Panc1 (cell line): ENCODE measurements at regions not wholly inside any gene's neighbourhood (a gene's known extent, or its start where the extent isn't known, plus 50 kb on each side); places are given as distances from the start of the nearest gene placed in this dataset.

ENCODE experiments used
- ATAC-seq: fragments of 200-7000 bp; cut with Tn5 transposase; 2 replicates; pipeline ENCODE4 v1.9.1; 2020; ENCODE audit warnings: mild to moderate bottlenecking, moderate library complexity
- BruUV-seq: library from RNA; stranded (reverse); fragments of 400-500 nt; replicated peaks from 2 replicates; lab custom pipeline; 2021; lab: Mats Ljungman, UMichigan
- CTCF ChIA-PET: fragments of 300-600 bp; sonication (Branson Sonifier 250); formaldehyde crosslinking; loops from one replicate; lab custom pipeline; 2022; ENCODE audit warnings: antibody characterized with exemption; lab: Charles Lee
- POLR2A ChIA-PET: fragments of 300-600 bp; sonication (Branson Sonifier 250); formaldehyde crosslinking; loops from one replicate; lab custom pipeline; 2022; ENCODE audit warnings: antibody characterized with exemption; lab: Charles Lee
- DNase-seq: peaks from one replicate; pipeline ENCODE4 v3.0.0-alpha.2; 2010; ENCODE audit warnings: low read depth, low spot score
- H3K27ac ChIP-seq: 2 replicates; pipeline ENCODE4 v1.5.1; 2011; ENCODE audit warnings: mild to moderate bottlenecking, low read length, inconsistent platforms
- H3K27me3 ChIP-seq: fragments of 200-500 bp; sonication (Bioruptor generic); 2 replicates; pipeline ENCODE4 v1.6.0; 2014; ENCODE audit warnings: low read length, inconsistent platforms; ENCODE audit not compliant: control insufficient read depth, insufficient read depth
- H3K36me3 ChIP-seq: fragments of 200-500 bp; sonication (Bioruptor generic); 2 replicates; pipeline ENCODE4 v1.5.1; 2014; ENCODE audit warnings: inconsistent platforms, mild to moderate bottlenecking, low read length, moderate library complexity; ENCODE audit not compliant: control insufficient read depth, insufficient read depth
- H3K4me1 ChIP-seq: 2 replicates; pipeline ENCODE4 v1.5.1; 2011; ENCODE audit warnings: inconsistent platforms, mild to moderate bottlenecking, low read length, moderate library complexity; ENCODE audit not compliant: control insufficient read depth, insufficient read depth
- H3K4me3 ChIP-seq, 2 experiments: 2 replicates each; pipeline ENCODE4 v1.5.1; 2011 to 2012; ENCODE audit warnings: low read depth in 2 of 2, low read length in 2 of 2, mild to moderate bottlenecking in 2 of 2, inconsistent platforms in 1 of 2, moderate library complexity in 1 of 2
- H3K9me3 ChIP-seq: fragments of 200-500 bp; sonication (Bioruptor generic); 2 replicates; pipeline ENCODE4 v1.5.1; 2014; ENCODE audit warnings: low read depth, mild to moderate bottlenecking, inconsistent platforms, low read length, moderate library complexity; ENCODE audit not compliant: control insufficient read depth, insufficient read depth
- POLR2AphosphoS5 ChIP-seq: IDR thresholded peaks from 2 replicates; pipeline ENCODE4 v1.6.1; 2012; ENCODE audit warnings: mild to moderate bottlenecking, low read depth, low read length, moderate library complexity
- SIN3A ChIP-seq: IDR thresholded peaks from 2 replicates; pipeline ENCODE4 v1.6.1; 2012; ENCODE audit warnings: low read depth, mild to moderate bottlenecking, low read length, moderate library complexity, borderline replicate concordance; ENCODE audit not compliant: insufficient read depth
- TCF7L2 ChIP-seq: IDR thresholded peaks from 2 replicates; pipeline ENCODE4 v1.6.1; 2011; ENCODE audit warnings: mild to moderate bottlenecking, low read depth, low read length, inconsistent platforms
- in situ Hi-C: cut with HindIII; loops from 2 replicates; pipeline ENCODE4 v1.10.0; 2016; ENCODE audit warnings: low sequenced_read_pairs, low pct_unique_long_range_greater_than_20kb
- intact Hi-C: fragments of 100-400 bp; cut with micrococcal nuclease; formaldehyde crosslinking; loops from one replicate; pipeline ENCODE4 v1.10.0; 2022; ENCODE audit not compliant: unreplicated experiment
- TF ChIP-seq, protein P1 (sequence below): fragments of 450-650 bp; IDR thresholded peaks from 2 replicates; pipeline ENCODE4 v1.5.1; 2017; ENCODE audit warnings: mild to moderate bottlenecking
- TF ChIP-seq, protein P2 (sequence below), 2 experiments: IDR thresholded peaks; 2 replicates each; pipeline ENCODE4 v1.6.1; 2011 to 2012; ENCODE audit warnings: low read depth in 2 of 2, control low read depth in 1 of 2, low read length in 1 of 2, mild to moderate bottlenecking in 1 of 2, moderate library complexity in 1 of 2; ENCODE audit not compliant: insufficient read depth in 1 of 2

DNA sequence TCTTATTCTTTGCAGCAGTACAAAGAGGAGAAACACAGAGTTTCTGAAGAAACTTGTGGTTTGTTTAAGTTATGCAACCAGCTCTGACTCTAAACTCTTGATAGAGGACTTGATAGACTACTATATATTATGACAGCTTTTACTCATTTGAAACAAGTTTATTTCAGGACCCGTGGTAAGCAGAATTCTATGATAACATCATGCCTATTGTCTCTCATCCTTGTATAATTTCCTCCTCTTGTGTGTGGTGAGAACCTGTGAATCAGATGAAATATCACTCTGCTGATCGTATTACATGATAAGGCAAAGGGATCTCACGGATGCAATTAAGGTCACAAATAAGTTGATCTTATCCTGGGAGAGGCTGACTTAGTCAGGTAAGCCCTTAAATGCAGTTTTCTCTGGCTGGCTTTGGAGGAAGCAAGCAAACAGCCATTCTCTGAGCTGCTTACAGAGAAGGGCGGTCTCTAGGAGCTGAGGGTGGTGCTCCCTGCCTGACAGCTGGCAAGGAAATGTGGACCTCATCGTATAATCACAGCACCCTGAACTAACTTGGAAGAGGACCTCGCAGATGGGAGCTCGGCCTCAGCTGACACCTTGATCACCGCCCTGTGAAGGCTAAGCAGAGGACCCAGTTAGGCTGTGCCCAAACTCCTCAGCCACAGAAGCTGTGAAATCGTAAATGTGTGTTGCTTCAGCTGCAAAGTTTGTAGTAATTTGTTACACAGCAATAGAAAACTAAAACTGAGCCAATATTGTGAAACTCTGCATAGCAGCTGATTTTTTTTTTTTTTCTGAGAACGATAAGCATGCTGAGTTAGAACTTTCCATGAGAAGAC lies 151.1 kb upstream of the DPT start:
- TF ChIP-seq, protein P1, sequence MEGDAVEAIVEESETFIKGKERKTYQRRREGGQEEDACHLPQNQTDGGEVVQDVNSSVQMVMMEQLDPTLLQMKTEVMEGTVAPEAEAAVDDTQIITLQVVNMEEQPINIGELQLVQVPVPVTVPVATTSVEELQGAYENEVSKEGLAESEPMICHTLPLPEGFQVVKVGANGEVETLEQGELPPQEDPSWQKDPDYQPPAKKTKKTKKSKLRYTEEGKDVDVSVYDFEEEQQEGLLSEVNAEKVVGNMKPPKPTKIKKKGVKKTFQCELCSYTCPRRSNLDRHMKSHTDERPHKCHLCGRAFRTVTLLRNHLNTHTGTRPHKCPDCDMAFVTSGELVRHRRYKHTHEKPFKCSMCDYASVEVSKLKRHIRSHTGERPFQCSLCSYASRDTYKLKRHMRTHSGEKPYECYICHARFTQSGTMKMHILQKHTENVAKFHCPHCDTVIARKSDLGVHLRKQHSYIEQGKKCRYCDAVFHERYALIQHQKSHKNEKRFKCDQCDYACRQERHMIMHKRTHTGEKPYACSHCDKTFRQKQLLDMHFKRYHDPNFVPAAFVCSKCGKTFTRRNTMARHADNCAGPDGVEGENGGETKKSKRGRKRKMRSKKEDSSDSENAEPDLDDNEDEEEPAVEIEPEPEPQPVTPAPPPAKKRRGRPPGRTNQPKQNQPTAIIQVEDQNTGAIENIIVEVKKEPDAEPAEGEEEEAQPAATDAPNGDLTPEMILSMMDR, result no peak
- no peak for TF ChIP-seq POLR2AphosphoS5
- TF ChIP-seq, protein P2, sequence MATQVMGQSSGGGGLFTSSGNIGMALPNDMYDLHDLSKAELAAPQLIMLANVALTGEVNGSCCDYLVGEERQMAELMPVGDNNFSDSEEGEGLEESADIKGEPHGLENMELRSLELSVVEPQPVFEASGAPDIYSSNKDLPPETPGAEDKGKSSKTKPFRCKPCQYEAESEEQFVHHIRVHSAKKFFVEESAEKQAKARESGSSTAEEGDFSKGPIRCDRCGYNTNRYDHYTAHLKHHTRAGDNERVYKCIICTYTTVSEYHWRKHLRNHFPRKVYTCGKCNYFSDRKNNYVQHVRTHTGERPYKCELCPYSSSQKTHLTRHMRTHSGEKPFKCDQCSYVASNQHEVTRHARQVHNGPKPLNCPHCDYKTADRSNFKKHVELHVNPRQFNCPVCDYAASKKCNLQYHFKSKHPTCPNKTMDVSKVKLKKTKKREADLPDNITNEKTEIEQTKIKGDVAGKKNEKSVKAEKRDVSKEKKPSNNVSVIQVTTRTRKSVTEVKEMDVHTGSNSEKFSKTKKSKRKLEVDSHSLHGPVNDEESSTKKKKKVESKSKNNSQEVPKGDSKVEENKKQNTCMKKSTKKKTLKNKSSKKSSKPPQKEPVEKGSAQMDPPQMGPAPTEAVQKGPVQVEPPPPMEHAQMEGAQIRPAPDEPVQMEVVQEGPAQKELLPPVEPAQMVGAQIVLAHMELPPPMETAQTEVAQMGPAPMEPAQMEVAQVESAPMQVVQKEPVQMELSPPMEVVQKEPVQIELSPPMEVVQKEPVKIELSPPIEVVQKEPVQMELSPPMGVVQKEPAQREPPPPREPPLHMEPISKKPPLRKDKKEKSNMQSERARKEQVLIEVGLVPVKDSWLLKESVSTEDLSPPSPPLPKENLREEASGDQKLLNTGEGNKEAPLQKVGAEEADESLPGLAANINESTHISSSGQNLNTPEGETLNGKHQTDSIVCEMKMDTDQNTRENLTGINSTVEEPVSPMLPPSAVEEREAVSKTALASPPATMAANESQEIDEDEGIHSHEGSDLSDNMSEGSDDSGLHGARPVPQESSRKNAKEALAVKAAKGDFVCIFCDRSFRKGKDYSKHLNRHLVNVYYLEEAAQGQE (IDR thresholded peaks at IDR 0.05; ENCODE audit: insufficient read depth in 1 of 2, low read depth in 2 of 2, low read length in 1 of 2), result no peak
- TF ChIP-seq TCF7L2, result no peak
- TF ChIP-seq SIN3A, result no peak
- Histone ChIP-seq H3K27ac (no peak overlapping the region), H3K36me3 (no peaks in the 10 kb centered on the region), H3K27me3 (no peaks in the 10 kb centered on the region), H3K4me3 (no peak overlapping the region), H3K4me1 (no peaks in the 10 kb centered on the region), H3K9me3 (no peaks in the 10 kb centered on the region)
- DNase-seq, result no peak
- ATAC-seq, result no peak
- BruUV-seq, result no TSS peak
- in situ Hi-C loops (no loop called here), intact Hi-C loops (no loop called here)
- ChIA-PET CTCF (no interaction called here), POLR2A (no interaction called here)

DNA sequence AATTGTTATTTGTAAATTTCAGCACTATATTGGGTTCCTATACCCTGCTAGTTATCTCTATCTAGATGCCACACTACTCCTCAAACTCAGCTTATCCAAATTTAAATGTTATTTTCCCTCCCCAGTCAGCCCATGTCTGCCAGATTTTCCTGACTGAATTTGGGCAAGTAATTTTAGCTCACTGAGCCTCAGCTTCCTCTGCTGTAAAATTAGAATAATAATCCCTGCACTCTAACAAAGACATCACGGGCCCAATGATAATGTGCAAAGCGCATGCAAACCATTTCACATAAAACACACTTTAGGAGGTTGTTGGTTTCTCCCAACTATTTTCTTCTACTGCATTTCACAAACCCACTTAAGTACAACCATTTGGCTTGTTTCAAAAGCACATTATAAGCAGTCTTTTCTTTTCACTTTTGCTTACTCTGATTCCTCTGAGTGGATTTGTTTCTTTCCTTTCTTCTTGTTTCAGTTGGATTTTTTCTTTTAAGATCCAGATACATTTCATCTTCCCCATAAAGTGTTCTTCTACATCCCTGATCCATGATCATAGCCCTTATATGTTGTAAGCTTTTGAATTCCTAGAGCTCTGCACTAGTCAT lies 152.8 kb upstream of the DPT start:
- CTCF ChIA-PET, result no interaction called here
- POLR2A ChIA-PET, result no interaction called here

More for the DNA sequence above, 152.8 kb upstream of the DPT start:
- no peaks in the 10 kb centered on the region for H3K36me3 ChIP-seq
- no peak for ATAC-seq
- no peak overlapping the region for H3K4me3 ChIP-seq
- H3K27me3 ChIP-seq, result no peaks in the 10 kb centered on the region
- intact Hi-C loops (no loop called here), in situ Hi-C loops (no loop called here)
- no peak for TF ChIP-seq POLR2AphosphoS5
- no peak for TF ChIP-seq SIN3A
- TF ChIP-seq, protein P2 (IDR thresholded peaks at IDR 0.05; ENCODE audit: insufficient read depth in 1 of 2, low read depth in 2 of 2, low read length in 1 of 2), result no peak
- no peak for TF ChIP-seq TCF7L2
- TF ChIP-seq, protein P1, result no peak
- BruUV-seq, result no TSS peak
- H3K9me3 ChIP-seq, result no peaks in the 10 kb centered on the region
- no peak overlapping the region for H3K27ac ChIP-seq
- no peak for DNase-seq
- no peaks in the 10 kb centered on the region for H3K4me1 ChIP-seq
